OCI-LY3 (cell line): ENCODE measurements at regions not wholly inside any gene's neighbourhood (a gene's known extent, or its start where the extent isn't known, plus 50 kb on each side); places are given as distances from the start of the nearest gene placed in this dataset.

ENCODE experiments used
- H2AFZ ChIP-seq: fragments of 200-600, 300-600 bp; shearing (Covaris generic); 2 replicates; pipeline ENCODE4 v1.6.0; 2014; ENCODE audit warnings: antibody characterized with exemption, low read depth, low read length
- H3K27ac ChIP-seq: fragments of 200-600, 300-600 bp; sonication (generic); 2 replicates; pipeline ENCODE4 v1.5.1; 2014; ENCODE audit warnings: mild to moderate bottlenecking, low read length, moderate library complexity, mixed read lengths
- H3K27me3 ChIP-seq: fragments of 200-600, 300-600 bp; sonication (generic); 2 replicates; pipeline ENCODE4 v1.6.1; 2014; ENCODE audit warnings: low read depth, low read length, mixed read lengths
- H3K36me3 ChIP-seq: fragments of 200-600, 300-600 bp; sonication (generic); replicated peaks from 2 replicates; pipeline ENCODE3; 2014; ENCODE audit warnings: low read depth, low read length, mixed read lengths
- H3K4me1 ChIP-seq: fragments of 300-600, 200-600 bp; sonication (generic); 2 replicates; pipeline ENCODE4 v1.6.1; 2014; ENCODE audit warnings: low read length, mixed read lengths
- H3K4me2 ChIP-seq: fragments of 200-600, 300-600 bp; sonication (generic); 2 replicates; pipeline ENCODE4 v1.6.1; 2014; ENCODE audit warnings: low read length, mixed read lengths
- H3K4me3 ChIP-seq: fragments of 300-600, 200-600 bp; sonication (generic); 2 replicates; pipeline ENCODE4 v1.5.1; 2014; ENCODE audit warnings: antibody characterized with exemption, mild to moderate bottlenecking, low read length, moderate library complexity
- H3K79me2 ChIP-seq: fragments of 300-600, 200-600 bp; shearing (Covaris generic); 2 replicates; pipeline ENCODE4 v1.6.1; 2014; ENCODE audit warnings: mild to moderate bottlenecking, low read length, mixed read lengths
- H3K9ac ChIP-seq: fragments of 300-600, 200-600 bp; shearing (Covaris generic); 2 replicates; pipeline ENCODE4 v1.6.0; 2014; ENCODE audit warnings: mild to moderate bottlenecking, low read length, moderate library complexity
- H3K9me3 ChIP-seq: fragments of 200-600, 300-600 bp; shearing (Covaris generic); 2 replicates; pipeline ENCODE4 v1.6.1; 2014; ENCODE audit warnings: low read length, mixed read lengths; ENCODE audit not compliant: insufficient read depth
- H4K20me1 ChIP-seq: fragments of 200-600, 300-600 bp; sonication (generic); 2 replicates; pipeline ENCODE4 v1.6.1; 2016; ENCODE audit warnings: low read length, mixed read lengths; ENCODE audit not compliant: insufficient read depth
- EZH2phosphoT487 ChIP-seq: fragments of 200-600 bp; shearing (Covaris generic); IDR thresholded peaks from 2 replicates; pipeline ENCODE4 v1.6.1; 2018; ENCODE audit warnings: antibody characterized with exemption, mixed run types, low read depth
- TF ChIP-seq, protein P1 (sequence below): fragments of 200-600, 300-600 bp; sonication (generic); IDR thresholded peaks from 2 replicates; pipeline ENCODE4 v1.5.1; 2014; ENCODE audit warnings: antibody characterized with exemption, low read length, low read depth

DNA sequence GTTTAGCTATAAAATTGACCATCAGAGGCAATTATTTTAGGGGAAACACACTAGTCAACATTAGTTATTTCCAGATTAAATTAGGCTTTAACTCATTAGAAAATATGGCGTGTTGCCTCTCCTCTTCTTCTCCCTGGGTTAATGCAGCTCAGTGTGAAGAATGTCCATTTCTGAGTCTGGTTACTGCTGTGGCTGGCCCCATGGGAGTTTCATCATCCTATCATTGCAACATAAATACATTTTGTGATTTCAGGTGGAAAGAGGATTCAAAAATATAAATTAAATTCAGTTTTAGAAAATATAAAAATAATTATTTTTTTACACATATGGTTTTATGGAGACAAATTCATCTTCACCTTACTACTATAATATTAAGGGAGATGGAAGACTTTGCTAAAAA, 288.5 kb upstream of the ARSJ start:
- H3K4me3 ChIP-seq = no peak overlapping the region
- no peak overlapping the region for H3K4me2 ChIP-seq
- no peaks in the 10 kb centered on the region for H3K36me3 ChIP-seq
- no peaks in the 10 kb centered on the region for H4K20me1 ChIP-seq
- no peaks in the 10 kb centered on the region for H3K79me2 ChIP-seq
- no peaks in the 10 kb centered on the region for H3K27me3 ChIP-seq
- H3K9me3 ChIP-seq = no peaks in the 10 kb centered on the region
- TF ChIP-seq, protein P1, sequence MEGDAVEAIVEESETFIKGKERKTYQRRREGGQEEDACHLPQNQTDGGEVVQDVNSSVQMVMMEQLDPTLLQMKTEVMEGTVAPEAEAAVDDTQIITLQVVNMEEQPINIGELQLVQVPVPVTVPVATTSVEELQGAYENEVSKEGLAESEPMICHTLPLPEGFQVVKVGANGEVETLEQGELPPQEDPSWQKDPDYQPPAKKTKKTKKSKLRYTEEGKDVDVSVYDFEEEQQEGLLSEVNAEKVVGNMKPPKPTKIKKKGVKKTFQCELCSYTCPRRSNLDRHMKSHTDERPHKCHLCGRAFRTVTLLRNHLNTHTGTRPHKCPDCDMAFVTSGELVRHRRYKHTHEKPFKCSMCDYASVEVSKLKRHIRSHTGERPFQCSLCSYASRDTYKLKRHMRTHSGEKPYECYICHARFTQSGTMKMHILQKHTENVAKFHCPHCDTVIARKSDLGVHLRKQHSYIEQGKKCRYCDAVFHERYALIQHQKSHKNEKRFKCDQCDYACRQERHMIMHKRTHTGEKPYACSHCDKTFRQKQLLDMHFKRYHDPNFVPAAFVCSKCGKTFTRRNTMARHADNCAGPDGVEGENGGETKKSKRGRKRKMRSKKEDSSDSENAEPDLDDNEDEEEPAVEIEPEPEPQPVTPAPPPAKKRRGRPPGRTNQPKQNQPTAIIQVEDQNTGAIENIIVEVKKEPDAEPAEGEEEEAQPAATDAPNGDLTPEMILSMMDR = no peak
- no peak for TF ChIP-seq EZH2phosphoT487
- H3K9ac ChIP-seq = no peak overlapping the region
- H2AFZ ChIP-seq = no peak overlapping the region
- no peaks in the 10 kb centered on the region for H3K4me1 ChIP-seq
- H3K27ac ChIP-seq = no peak overlapping the region

DNA sequence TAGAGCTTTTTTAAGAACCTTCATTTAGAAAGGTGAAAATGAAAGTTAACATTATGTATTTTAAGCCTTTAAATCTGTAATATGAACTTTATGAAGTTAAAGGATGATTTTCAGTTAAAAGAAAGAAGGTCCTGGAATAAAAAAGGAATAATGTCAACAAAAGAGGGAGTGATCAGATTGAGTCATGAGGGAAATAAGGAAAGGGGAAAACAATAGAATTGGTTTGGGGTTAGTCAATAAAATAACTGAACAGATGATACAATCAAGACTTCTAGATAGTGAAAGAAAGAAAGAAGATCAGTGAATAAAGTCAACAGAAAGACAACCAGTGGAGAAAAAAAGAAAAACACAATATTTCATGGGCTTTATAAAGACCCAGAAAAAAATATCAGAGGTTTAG, 291.6 kb upstream of the ARSJ start:
- Histone ChIP-seq H3K36me3 (no peaks in the 10 kb centered on the region), H3K4me3 (no peak overlapping the region), H3K27ac (no peak overlapping the region), H3K79me2 (no peaks in the 10 kb centered on the region), H3K9me3 (no peaks in the 10 kb centered on the region), H3K4me1 (no peaks in the 10 kb centered on the region), H2AFZ (no peak overlapping the region), H4K20me1 (no peaks in the 10 kb centered on the region), H3K27me3 (no peaks in the 10 kb centered on the region), H3K9ac (no peak overlapping the region), H3K4me2 (no peak overlapping the region)
- TF ChIP-seq EZH2phosphoT487 = no peak
- TF ChIP-seq, protein P1 = no peak

DNA sequence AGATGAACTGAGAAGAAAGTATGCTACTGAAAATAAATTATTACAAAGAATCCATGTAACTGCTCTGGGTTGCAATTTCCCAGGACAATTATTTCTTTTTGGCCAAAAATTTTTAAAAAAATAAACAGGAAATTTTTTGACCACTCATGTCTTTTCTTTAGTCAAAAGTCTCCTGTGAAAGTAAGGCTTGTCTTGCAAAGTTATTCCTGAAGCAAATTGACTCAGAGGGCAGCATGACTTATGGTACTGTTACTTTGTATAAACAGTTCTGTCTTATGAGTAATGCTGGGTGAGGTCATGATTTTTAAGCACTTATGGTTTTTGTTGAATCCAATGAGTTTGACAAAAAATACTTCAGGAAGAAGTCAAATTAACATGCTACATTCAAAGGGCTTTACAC, 292.8 kb upstream of the ARSJ start:
- H3K4me2 ChIP-seq = no peak overlapping the region
- H2AFZ ChIP-seq = no peak overlapping the region
- H3K36me3 ChIP-seq = no peaks in the 10 kb centered on the region
- no peak overlapping the region for H3K9ac ChIP-seq
- H3K79me2 ChIP-seq = no peaks in the 10 kb centered on the region
- no peaks in the 10 kb centered on the region for H3K27me3 ChIP-seq
- no peak overlapping the region for H3K27ac ChIP-seq
- no peaks in the 10 kb centered on the region for H3K9me3 ChIP-seq
- no peak for TF ChIP-seq EZH2phosphoT487
- TF ChIP-seq, protein P1 = no peak
- no peaks in the 10 kb centered on the region for H4K20me1 ChIP-seq
- no peak overlapping the region for H3K4me3 ChIP-seq
- no peaks in the 10 kb centered on the region for H3K4me1 ChIP-seq

DNA sequence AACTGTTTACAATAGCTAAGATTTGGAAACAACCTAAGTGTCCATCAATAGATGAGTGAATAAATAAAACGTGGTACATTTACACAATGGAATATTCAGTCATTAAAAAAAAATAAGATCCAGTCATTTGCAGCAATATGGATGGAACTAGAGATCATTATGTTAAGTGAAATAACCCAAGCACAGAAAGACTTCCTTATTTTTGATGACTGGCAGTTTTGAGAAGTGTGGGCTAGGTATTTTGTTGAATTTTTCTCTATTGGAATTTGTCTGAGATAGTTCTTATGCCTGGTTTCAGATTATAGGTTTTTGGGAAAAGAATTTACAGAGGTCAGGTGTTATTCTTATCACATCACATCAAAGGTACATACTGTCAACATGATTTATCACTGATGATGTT, 293.8 kb upstream of the ARSJ start:
- H3K79me2 ChIP-seq = no peaks in the 10 kb centered on the region
- no peak overlapping the region for H3K9ac ChIP-seq
- H3K27ac ChIP-seq = no peak overlapping the region
- H3K9me3 ChIP-seq = no peaks in the 10 kb centered on the region
- no peak overlapping the region for H3K4me2 ChIP-seq
- no peaks in the 10 kb centered on the region for H3K36me3 ChIP-seq
- no peak overlapping the region for H2AFZ ChIP-seq
- no peak overlapping the region for H3K4me3 ChIP-seq
- no peaks in the 10 kb centered on the region for H3K4me1 ChIP-seq
- no peaks in the 10 kb centered on the region for H4K20me1 ChIP-seq
- H3K27me3 ChIP-seq = no peaks in the 10 kb centered on the region
- TF ChIP-seq, protein P1 = no peak
- TF ChIP-seq EZH2phosphoT487 = no peak
